Mesendoderm (in vitro differentiated cells): ENCODE measurements at regions not wholly inside any gene's neighbourhood (a gene's known extent, or its start where the extent isn't known, plus 50 kb on each side); places are given as distances from the start of the nearest gene placed in this dataset. TPM values are rescaled to one million over a fixed set of nuclear protein-coding genes. Genes with fewer than 3 reads are reported as not detected.
"Not testable (repeated sequence)": the region's sequence is repeated elsewhere in the genome, so short reads cannot be mapped to it uniquely, and the experiment has no call there.

Source experiments
- DNase-seq: peaks from one replicate; pipeline ENCODE4 v3.0.0; 2013
- H2AK5ac ChIP-seq: 2 replicates; pipeline ENCODE4 v1.6.1; 2013; ENCODE audit warnings: low read length, inconsistent platforms
- H2BK120ac ChIP-seq: 2 replicates; pipeline ENCODE4 v1.6.1; 2013; ENCODE audit warnings: low read depth, mild to moderate bottlenecking, low read length, moderate library complexity, mixed read lengths
- H2BK15ac ChIP-seq: replicated peaks from 2 replicates; pipeline ENCODE4 v1.6.1; 2013; ENCODE audit warnings: low read depth, mild to moderate bottlenecking, moderate library complexity
- H2BK5ac ChIP-seq: 2 replicates; pipeline ENCODE4 v1.6.1; 2013; ENCODE audit warnings: low read length, inconsistent platforms
- H3K18ac ChIP-seq: 2 replicates; pipeline ENCODE4 v1.6.1; 2013; ENCODE audit warnings: mild to moderate bottlenecking, low read length, mixed read lengths
- H3K23ac ChIP-seq: one replicate; pipeline ENCODE4 v1.6.1; 2013; ENCODE audit warnings: low read length
- H3K27ac ChIP-seq: 2 replicates; pipeline ENCODE4 v1.5.1; 2013; ENCODE audit warnings: low read depth, mild to moderate bottlenecking, inconsistent platforms, low read length, moderate library complexity
- H3K27me3 ChIP-seq: 2 replicates; pipeline ENCODE4 v1.6.1; 2013; ENCODE audit warnings: low read length, control low read depth, mild to moderate bottlenecking, inconsistent platforms; ENCODE audit not compliant: insufficient read depth, poor library complexity
- H3K36me3 ChIP-seq: 2 replicates; pipeline ENCODE4 v1.6.1; 2013; ENCODE audit warnings: low read length, inconsistent platforms; ENCODE audit not compliant: control insufficient read depth, insufficient read depth
- H3K4ac ChIP-seq: one replicate; pipeline ENCODE4 v1.6.1; 2013; ENCODE audit warnings: low read depth, mild to moderate bottlenecking, low read length, moderate library complexity
- H3K4me1 ChIP-seq: 2 replicates; pipeline ENCODE4 v1.6.1; 2013; ENCODE audit warnings: low read depth, low read length, inconsistent platforms; ENCODE audit not compliant: control insufficient read depth
- H3K4me2 ChIP-seq: 2 replicates; pipeline ENCODE4 v1.6.1; 2013; ENCODE audit warnings: low read length
- H3K4me3 ChIP-seq: 2 replicates; pipeline ENCODE4 v1.5.1; 2013; ENCODE audit warnings: mild to moderate bottlenecking, low read length
- H3K56ac ChIP-seq: one replicate; pipeline ENCODE4 v1.6.1; 2013; ENCODE audit warnings: low read length
- H3K79me1 ChIP-seq: 2 replicates; pipeline ENCODE4 v1.6.1; 2013; ENCODE audit warnings: low read length, inconsistent platforms
- H3K79me2 ChIP-seq: 2 replicates; pipeline ENCODE4 v1.6.1; 2013; ENCODE audit warnings: mild to moderate bottlenecking, low read length; ENCODE audit not compliant: control insufficient read depth, insufficient read depth
- H3K9ac ChIP-seq: 2 replicates; pipeline ENCODE4 v1.6.1; 2013; ENCODE audit warnings: low read length, inconsistent platforms
- H4K5ac ChIP-seq: one replicate; pipeline ENCODE4 v1.6.1; 2013; ENCODE audit warnings: low read length
- H4K8ac ChIP-seq: one replicate; pipeline ENCODE4 v1.6.1; 2013; ENCODE audit warnings: low read depth, mild to moderate bottlenecking, control low read depth, low read length, moderate library complexity
- WGBS: extraction: QIAGEN DNeasy Blood & Tissue Kit; methylation state at CpG from one replicate; pipeline ENCODE4 v1.1.7; 2013; ENCODE audit warnings: low lambda C conversion rate, missing lambda C conversion rate; ENCODE audit not compliant: insufficient coverage; ENCODE audit errors: extremely low coverage; 5-methylcytosine and 5-hydroxymethylcytosine counted together
- small RNA-seq: library from polyadenylated mRNA; stranded (forward); fragments of <200 nt; extraction: miRNeasy Mini kit (QIAGEN cat#:217004); gene quantifications from one replicate; pipeline ENCODE3, GENCODE V24; 2013; ENCODE audit not compliant: insufficient read depth

DNA sequence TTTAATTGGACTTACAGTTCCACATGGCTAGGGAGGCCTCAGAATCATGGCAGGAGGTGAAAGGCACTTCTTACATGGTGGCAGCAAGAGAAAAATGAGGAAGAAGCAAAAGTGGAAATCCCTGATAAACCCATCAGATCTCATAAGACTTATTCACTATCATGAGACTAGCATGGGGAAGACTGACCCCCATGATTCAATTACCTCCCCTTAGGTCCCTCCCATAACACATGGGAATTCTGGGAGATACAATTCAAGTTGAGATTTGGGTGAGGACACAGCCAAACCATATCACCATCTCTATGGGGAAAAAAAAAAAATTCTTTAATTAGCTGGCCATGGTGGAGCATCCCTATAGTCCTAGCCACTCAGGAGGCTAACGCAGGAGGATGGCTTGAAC is 53.9 kb upstream of the LPAR1 start:
- not testable (repeated sequence) for H3K27me3 ChIP-seq, H4K8ac ChIP-seq, H2BK15ac ChIP-seq, H3K4ac ChIP-seq, H4K5ac ChIP-seq, H2BK5ac ChIP-seq, H3K79me1 ChIP-seq, H3K36me3 ChIP-seq, H3K56ac ChIP-seq, H2AK5ac ChIP-seq, H2BK120ac ChIP-seq, H3K79me2 ChIP-seq, H3K23ac ChIP-seq, H3K27ac ChIP-seq, H3K4me3 ChIP-seq, H3K9ac ChIP-seq, H3K4me1 ChIP-seq, H3K4me2 ChIP-seq, DNase-seq, H3K18ac ChIP-seq
- WGBS: no CpG with 5 or more reads among the region's 1 CpG

Small RNA genes in the stretch of these regions (small RNA-seq; reads per million reads assigned to genes)
- gene MIR7702 (not detected), gene RNY4P18 (not detected)
